ENCODE measurements at regions not wholly inside any gene's neighbourhood (a gene's known extent, or its start where the extent isn't known, plus 50 kb on each side); places are given as distances from the start of the nearest gene placed in this dataset.

DNA sequence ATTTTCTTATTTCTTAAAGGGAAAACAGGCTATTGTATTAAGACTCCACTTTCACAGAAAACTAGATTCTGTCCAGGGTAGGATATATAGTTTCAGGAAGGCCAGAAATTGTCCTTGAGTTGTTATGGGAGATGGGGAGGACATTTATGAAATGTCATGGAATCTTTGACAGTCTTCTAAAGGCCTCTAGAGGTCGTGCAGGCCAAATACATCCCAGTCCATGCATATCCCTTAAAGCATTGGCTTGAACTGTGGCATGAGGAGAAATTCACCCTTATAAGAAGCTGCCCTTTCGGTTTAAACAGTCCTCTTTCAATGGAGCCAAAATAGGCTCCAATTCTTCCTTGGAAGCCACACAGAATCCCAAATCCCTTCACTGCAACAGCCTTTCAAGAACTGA is 183.6 kb upstream of the NOCT start:
- TF ChIP-seq, protein P1, sequence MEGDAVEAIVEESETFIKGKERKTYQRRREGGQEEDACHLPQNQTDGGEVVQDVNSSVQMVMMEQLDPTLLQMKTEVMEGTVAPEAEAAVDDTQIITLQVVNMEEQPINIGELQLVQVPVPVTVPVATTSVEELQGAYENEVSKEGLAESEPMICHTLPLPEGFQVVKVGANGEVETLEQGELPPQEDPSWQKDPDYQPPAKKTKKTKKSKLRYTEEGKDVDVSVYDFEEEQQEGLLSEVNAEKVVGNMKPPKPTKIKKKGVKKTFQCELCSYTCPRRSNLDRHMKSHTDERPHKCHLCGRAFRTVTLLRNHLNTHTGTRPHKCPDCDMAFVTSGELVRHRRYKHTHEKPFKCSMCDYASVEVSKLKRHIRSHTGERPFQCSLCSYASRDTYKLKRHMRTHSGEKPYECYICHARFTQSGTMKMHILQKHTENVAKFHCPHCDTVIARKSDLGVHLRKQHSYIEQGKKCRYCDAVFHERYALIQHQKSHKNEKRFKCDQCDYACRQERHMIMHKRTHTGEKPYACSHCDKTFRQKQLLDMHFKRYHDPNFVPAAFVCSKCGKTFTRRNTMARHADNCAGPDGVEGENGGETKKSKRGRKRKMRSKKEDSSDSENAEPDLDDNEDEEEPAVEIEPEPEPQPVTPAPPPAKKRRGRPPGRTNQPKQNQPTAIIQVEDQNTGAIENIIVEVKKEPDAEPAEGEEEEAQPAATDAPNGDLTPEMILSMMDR (IDR thresholded peaks at IDR 0.05): no peak
- TF ChIP-seq POLR2A (IDR thresholded peaks at IDR 0.05) (no peak), EP300 (IDR thresholded peaks at IDR 0.05) (no peak)
